ENCODE measurements at regions not wholly inside any gene's neighbourhood (a gene's known extent, or its start where the extent isn't known, plus 50 kb on each side); places are given as distances from the start of the nearest gene placed in this dataset.

DNA sequence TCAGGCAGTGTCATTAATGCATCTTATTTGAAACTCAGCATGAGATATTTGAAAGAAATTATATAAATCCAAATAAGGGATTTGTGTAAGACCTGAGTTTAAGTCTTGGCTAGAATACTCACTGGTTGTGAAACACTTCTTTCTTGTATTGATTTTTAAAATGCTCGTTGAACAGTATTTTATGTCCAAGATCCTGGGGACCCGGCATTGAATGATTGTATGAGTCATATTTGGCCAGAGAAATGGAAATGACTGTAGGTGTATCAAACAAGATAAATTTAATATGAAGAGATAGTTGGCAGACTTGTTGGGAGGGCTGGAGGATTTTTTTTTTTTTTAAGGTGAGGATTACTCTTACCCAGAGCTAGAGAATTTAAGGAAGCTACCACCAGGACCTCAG lies 606.1 kb upstream of the CPEB2 start:
- Mint-ChIP-seq H3K36me3 (ENCODE audit: low read depth, unreplicated experiment) (no peaks in the 10 kb centered on the region), H3K27me3 (ENCODE audit: unreplicated experiment) (no peaks in the 10 kb centered on the region), H3K4me1 (ENCODE audit: unreplicated experiment) (peaks cover 5% of the 10 kb centered on the region), H3K27ac (ENCODE audit: unreplicated experiment) (no peak overlapping the region), H3K9me3 (ENCODE audit: unreplicated experiment) (no peaks in the 10 kb centered on the region), H3K4me3 (ENCODE audit: unreplicated experiment) (no peak overlapping the region)
- TF ChIP-seq CTCF (IDR thresholded peaks at IDR 0.05; ENCODE audit: unreplicated experiment) = no peak
- DNase-seq (ENCODE audit: low spot score) = no peak

GRCh38 chr4:14399848-14400247 lies 602.4 kb upstream of the CPEB2 start:
- no peaks in the 10 kb centered on the region for H3K27me3 Mint-ChIP-seq (ENCODE audit: unreplicated experiment)
- H3K27ac Mint-ChIP-seq (ENCODE audit: unreplicated experiment) = no peak overlapping the region
- H3K4me1 Mint-ChIP-seq (ENCODE audit: unreplicated experiment) = peaks cover 3% of the 10 kb centered on the region
- no peaks in the 10 kb centered on the region for H3K36me3 Mint-ChIP-seq (ENCODE audit: low read depth, unreplicated experiment)
- DNase-seq (ENCODE audit: low spot score) = no peak
- no peaks in the 10 kb centered on the region for H3K9me3 Mint-ChIP-seq (ENCODE audit: unreplicated experiment)
- H3K4me3 Mint-ChIP-seq (ENCODE audit: unreplicated experiment) = no peak overlapping the region
- no peak for TF ChIP-seq CTCF (IDR thresholded peaks at IDR 0.05; ENCODE audit: unreplicated experiment)

DNA sequence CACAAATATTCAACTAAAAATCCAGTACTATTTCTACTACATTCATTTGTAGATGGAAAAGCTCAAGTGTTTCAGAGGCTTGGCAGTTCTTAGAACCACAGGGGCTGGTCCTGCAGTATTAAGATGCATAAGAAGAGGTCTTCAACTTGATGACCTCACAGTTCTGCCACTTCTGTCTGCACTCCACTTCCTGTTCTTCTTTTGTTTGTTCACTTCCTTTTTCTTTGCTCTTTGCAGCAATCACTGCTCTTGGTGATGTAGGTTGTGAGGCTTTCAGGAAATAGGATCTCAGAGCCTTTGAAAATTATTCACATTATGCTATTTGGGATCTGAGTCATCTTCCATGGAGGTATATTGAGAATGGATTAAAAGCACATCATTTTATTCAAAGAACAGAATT lies 602.0 kb upstream of the CPEB2 start:
- TF ChIP-seq CTCF (IDR thresholded peaks at IDR 0.05; ENCODE audit: unreplicated experiment) = no peak

GRCh38 chr4:14403132-14403531 lies 599.1 kb upstream of the CPEB2 start:
- no peak for TF ChIP-seq CTCF (IDR thresholded peaks at IDR 0.05; ENCODE audit: unreplicated experiment)
- H3K27ac Mint-ChIP-seq (ENCODE audit: unreplicated experiment) = no peak overlapping the region
- no peaks in the 10 kb centered on the region for H3K36me3 Mint-ChIP-seq (ENCODE audit: low read depth, unreplicated experiment)
- no peaks in the 10 kb centered on the region for H3K27me3 Mint-ChIP-seq (ENCODE audit: unreplicated experiment)
- no peaks in the 10 kb centered on the region for H3K9me3 Mint-ChIP-seq (ENCODE audit: unreplicated experiment)
- DNase-seq (ENCODE audit: low spot score) = no peak
- peaks cover 3% of the 10 kb centered on the region for H3K4me1 Mint-ChIP-seq (ENCODE audit: unreplicated experiment)
- H3K4me3 Mint-ChIP-seq (ENCODE audit: unreplicated experiment) = no peak overlapping the region

More for the DNA sequence above, 602.0 kb upstream of the CPEB2 start:
- Mint-ChIP-seq H3K27ac (ENCODE audit: unreplicated experiment) (no peak overlapping the region), H3K4me3 (ENCODE audit: unreplicated experiment) (no peak overlapping the region), H3K27me3 (ENCODE audit: unreplicated experiment) (no peaks in the 10 kb centered on the region), H3K9me3 (ENCODE audit: unreplicated experiment) (no peaks in the 10 kb centered on the region), H3K36me3 (ENCODE audit: low read depth, unreplicated experiment) (no peaks in the 10 kb centered on the region), H3K4me1 (ENCODE audit: unreplicated experiment) (peaks cover 3% of the 10 kb centered on the region)
- no peak for DNase-seq (ENCODE audit: low spot score)

- Mint-ChIP-seq H3K36me3 (ENCODE audit: low read depth, unreplicated experiment) (no peaks in the 10 kb centered on the region), H3K27me3 (ENCODE audit: unreplicated experiment) (no peaks in the 10 kb centered on the region), H3K4me3 (ENCODE audit: unreplicated experiment) (no peak overlapping the region), H3K4me1 (ENCODE audit: unreplicated experiment) (peaks cover 3% of the 10 kb centered on the region), H3K27ac (ENCODE audit: unreplicated experiment) (no peak overlapping the region), H3K9me3 (ENCODE audit: unreplicated experiment) (no peaks in the 10 kb centered on the region)
- no peak for DNase-seq (ENCODE audit: low spot score)
- no peak for TF ChIP-seq CTCF (IDR thresholded peaks at IDR 0.05; ENCODE audit: unreplicated experiment)
Observed at GRCh38 chr4:14404730-14405129, 597.6 kb upstream of the CPEB2 start.
